Brain microvascular endothelial cell (primary cell): ENCODE measurements at regions not wholly inside any gene's neighbourhood (a gene's known extent, or its start where the extent isn't known, plus 50 kb on each side); places are given as distances from the start of the nearest gene placed in this dataset.

Source experiments
- DNase-seq: peaks from one replicate; pipeline ENCODE4 v3.0.0-alpha.2; 2020
- H3K27ac ChIP-seq: fragments of 250-450 bp; sonication (Bioruptor Pico); 2 replicates; pipeline ENCODE4 v1.5.1; 2020; ENCODE audit warnings: mild to moderate bottlenecking, moderate library complexity
- H3K27me3 ChIP-seq: fragments of 250-450 bp; sonication (Bioruptor Pico); replicated peaks from 2 replicates; pipeline ENCODE4 v1.5.1; 2020; ENCODE audit warnings: mild to moderate bottlenecking
- H3K36me3 ChIP-seq: fragments of 250-450 bp; sonication (Bioruptor Pico); replicated peaks from 2 replicates; pipeline ENCODE4 v1.5.1; 2020; ENCODE audit warnings: mild to moderate bottlenecking
- H3K4me3 ChIP-seq: 2 replicates; pipeline ENCODE4 v1.5.1; 2011; ENCODE audit warnings: low read depth, mild to moderate bottlenecking, control low read depth, low read length, moderate library complexity
- in situ Hi-C: cut with HindIII; loops from 2 replicates; pipeline ENCODE4 v1.10.0; 2017; ENCODE audit warnings: low sequenced_read_pairs, low pct_ligation_motif_present
- TF ChIP-seq, protein P1 (sequence below): IDR thresholded peaks from 2 replicates; pipeline ENCODE4 v1.5.1; 2011; ENCODE audit warnings: low read depth, mild to moderate bottlenecking, moderate library complexity, low read length, control low read depth, inconsistent platforms; ENCODE audit errors: missing control alignments

GRCh38 chrX:39725928-39726619 lies 371.7 kb downstream of the BCOR start:
- in situ Hi-C loops, result no loop called here
- peak; percentile 51 for DNase-seq
- Histone ChIP-seq H3K27ac (no peak overlapping the region), H3K27me3 (no peaks in the 10 kb centered on the region), H3K4me3 (no peak overlapping the region), H3K36me3 (no peaks in the 10 kb centered on the region)
- TF ChIP-seq, protein P1, sequence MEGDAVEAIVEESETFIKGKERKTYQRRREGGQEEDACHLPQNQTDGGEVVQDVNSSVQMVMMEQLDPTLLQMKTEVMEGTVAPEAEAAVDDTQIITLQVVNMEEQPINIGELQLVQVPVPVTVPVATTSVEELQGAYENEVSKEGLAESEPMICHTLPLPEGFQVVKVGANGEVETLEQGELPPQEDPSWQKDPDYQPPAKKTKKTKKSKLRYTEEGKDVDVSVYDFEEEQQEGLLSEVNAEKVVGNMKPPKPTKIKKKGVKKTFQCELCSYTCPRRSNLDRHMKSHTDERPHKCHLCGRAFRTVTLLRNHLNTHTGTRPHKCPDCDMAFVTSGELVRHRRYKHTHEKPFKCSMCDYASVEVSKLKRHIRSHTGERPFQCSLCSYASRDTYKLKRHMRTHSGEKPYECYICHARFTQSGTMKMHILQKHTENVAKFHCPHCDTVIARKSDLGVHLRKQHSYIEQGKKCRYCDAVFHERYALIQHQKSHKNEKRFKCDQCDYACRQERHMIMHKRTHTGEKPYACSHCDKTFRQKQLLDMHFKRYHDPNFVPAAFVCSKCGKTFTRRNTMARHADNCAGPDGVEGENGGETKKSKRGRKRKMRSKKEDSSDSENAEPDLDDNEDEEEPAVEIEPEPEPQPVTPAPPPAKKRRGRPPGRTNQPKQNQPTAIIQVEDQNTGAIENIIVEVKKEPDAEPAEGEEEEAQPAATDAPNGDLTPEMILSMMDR, result no peak

DNA sequence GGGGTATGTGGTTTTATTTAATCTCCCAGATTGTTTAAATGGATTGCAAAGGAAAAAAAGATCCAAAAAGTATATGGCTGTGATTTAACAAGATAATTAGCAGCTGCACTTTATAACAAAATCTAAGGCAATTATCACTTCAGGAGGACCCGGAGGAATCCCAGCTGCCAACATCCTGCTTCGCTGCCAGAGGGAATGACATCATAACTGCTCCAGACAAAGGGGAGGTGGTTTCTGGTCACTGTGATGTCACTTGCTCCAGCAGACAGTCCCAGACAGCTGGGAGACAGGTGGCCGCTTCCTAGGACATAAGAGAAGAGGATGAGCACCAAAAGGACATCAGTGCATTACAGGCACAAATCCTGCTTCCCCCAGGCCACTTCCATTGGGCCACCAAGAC lies 371.0 kb downstream of the BCOR start:
- Histone ChIP-seq H3K36me3 (no peaks in the 10 kb centered on the region), H3K27me3 (no peaks in the 10 kb centered on the region), H3K27ac (no peak overlapping the region), H3K4me3 (no peak overlapping the region)
- peak; percentile 33 for DNase-seq
- in situ Hi-C loops, result no loop called here
- TF ChIP-seq, protein P1, result no peak

GRCh38 chrX:39728025-39728424 lies 369.7 kb downstream of the BCOR start:
- Histone ChIP-seq H3K4me3 (no peak overlapping the region), H3K27ac (no peak overlapping the region), H3K36me3 (no peaks in the 10 kb centered on the region), H3K27me3 (no peaks in the 10 kb centered on the region)
- TF ChIP-seq, protein P1, result no peak
- in situ Hi-C loops, result no loop called here
- DNase-seq, result no peak

DNA sequence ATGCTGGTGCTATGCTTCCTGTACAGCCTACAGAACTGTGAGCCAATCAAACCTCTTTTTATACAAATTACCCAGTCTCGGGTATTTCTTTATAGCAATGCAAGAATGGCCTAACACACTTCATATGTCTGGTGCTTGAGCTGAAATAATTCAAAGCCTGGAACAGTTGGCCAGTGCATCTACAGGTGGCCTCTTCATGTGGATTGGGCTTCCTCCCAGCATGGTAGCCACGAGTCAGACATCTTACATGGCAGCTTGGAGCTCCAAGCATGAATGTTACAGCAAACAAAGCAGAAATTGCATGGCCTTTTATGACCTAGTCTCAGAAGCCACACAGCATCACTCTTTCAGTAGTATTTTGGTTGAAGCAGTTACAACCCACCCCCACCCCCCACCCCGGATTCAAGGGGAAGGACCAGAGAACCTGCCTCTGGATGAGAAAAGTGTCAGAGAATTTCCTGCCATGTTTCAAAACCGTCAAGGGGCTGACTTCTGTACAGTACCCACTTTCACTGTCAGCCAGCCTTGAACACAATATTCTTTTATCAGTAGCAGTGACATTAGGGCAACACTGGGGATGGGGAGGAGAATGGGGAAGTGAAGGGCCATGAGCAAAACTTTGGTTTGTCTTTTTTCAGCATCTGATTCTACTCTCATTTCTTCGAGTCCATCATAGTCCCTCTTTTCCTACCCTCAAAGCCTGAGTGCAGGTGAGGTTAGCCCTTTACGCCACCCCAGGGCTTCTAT lies 368.7 kb downstream of the BCOR start:
- DNase-seq, result no peak
- no peak overlapping the region for H3K27ac ChIP-seq
- H3K27me3 ChIP-seq, result no peaks in the 10 kb centered on the region
- TF ChIP-seq, protein P1, result no peak
- H3K4me3 ChIP-seq, result no peak overlapping the region
- in situ Hi-C loops, result no loop called here
- no peaks in the 10 kb centered on the region for H3K36me3 ChIP-seq

DNA sequence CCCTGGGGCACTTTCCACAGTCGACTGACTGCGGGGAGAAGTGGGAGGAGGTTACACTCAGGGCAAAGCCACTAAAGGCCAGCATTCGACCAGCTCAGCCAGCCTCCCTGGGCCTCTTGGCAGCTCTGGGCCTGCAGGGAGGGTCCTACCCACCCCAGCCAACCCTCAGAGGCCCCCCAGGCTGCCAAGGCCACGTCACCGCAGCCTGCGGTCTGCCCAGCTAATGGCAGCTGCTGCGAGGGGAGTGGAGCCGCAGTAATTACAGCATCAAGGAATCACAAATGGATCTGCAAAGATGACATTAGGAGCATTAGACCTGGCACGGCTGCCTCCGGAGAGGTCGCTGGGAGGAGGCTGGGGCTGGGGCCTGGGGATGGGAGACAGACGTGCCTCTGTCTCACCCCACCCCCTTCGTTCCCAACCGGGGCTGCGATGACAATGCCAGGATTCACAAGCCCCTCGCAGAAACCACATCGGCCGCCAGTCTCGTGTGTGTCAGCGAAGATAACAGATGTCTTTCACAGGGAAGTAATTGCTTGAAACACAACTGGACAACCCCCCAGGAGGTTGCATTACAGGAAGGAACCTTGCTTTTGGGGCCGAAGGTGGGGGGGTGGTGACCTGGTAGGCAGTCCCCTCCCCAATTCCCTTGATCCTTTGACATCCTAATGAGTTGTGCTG lies 367.6 kb downstream of the BCOR start:
- in situ Hi-C loops, result no loop called here
- no peak for DNase-seq
- Histone ChIP-seq H3K4me3 (no peak overlapping the region), H3K27me3 (no peaks in the 10 kb centered on the region), H3K36me3 (no peaks in the 10 kb centered on the region), H3K27ac (no peak overlapping the region)
- TF ChIP-seq, protein P1, result no peak
